K562 (cell line): ENCODE measurements at regions not wholly inside any gene's neighbourhood (a gene's known extent, or its start where the extent isn't known, plus 50 kb on each side); places are given as distances from the start of the nearest gene placed in this dataset.

ENCODE experiments used
- MYNN ChIP-seq, 2 experiments: sonication (generic); formaldehyde crosslinking in 1 of 2; IDR thresholded peaks; 2 replicates each; pipeline versions ENCODE4 v1.5.0 to v1.6.1; 2016 to 2020; ENCODE audit warnings: antibody characterized with exemption in 1 of 2, missing genetic modification reagents in 1 of 2
- RBM15 ChIP-seq: fragments of 200-400 bp; formaldehyde crosslinking; IDR thresholded peaks from 2 replicates; pipeline ENCODE4 v1.6.1; 2018; ENCODE audit warnings: mild to moderate bottlenecking, low read length, moderate library complexity; ENCODE audit not compliant: insufficient read depth
- SNIP1 ChIP-seq: fragments of 450-650 bp; IDR thresholded peaks from 2 replicates; pipeline ENCODE4 v1.7.1; 2017; ENCODE audit warnings: low read depth, mild to moderate bottlenecking
- SP2 ChIP-seq: IDR thresholded peaks from 2 replicates; pipeline ENCODE4 v1.6.1; 2011; ENCODE audit warnings: mild to moderate bottlenecking, low read depth, low read length, moderate library complexity; ENCODE audit not compliant: poor library complexity, severe bottlenecking; ENCODE audit errors: extremely low read depth
- STAT5B ChIP-seq: fragments of 250-450 bp; sonication (Bioruptor Pico); IDR thresholded peaks from 2 replicates; pipeline ENCODE4 v1.8.0; 2021; ENCODE audit warnings: mild to moderate bottlenecking, inconsistent platforms
- TF ChIP-seq, protein P1 (sequence below): fragments of 250-450 bp; sonication (Bioruptor Pico); IDR thresholded peaks from 2 replicates; pipeline ENCODE4 v1.8.0; 2021; ENCODE audit warnings: moderate library complexity, mild to moderate bottlenecking, inconsistent platforms
- TF ChIP-seq, protein P2 (sequence below), 2 experiments: IDR thresholded peaks; 2 replicates each; pipeline ENCODE4 v1.6.1; 2011; ENCODE audit warnings: borderline replicate concordance in 1 of 2, control low read depth in 1 of 2, low read depth in 1 of 2, low read length in 1 of 2, mild to moderate bottlenecking in 1 of 2, mixed read lengths in 1 of 2, moderate library complexity in 1 of 2; ENCODE audit not compliant: insufficient read depth in 1 of 2, insufficient read length in 1 of 2, poor library complexity in 1 of 2, severe bottlenecking in 1 of 2; ENCODE audit errors: extremely low read depth in 1 of 2
- TF ChIP-seq, protein P3 (sequence below): fragments of 250-450 bp; sonication (Bioruptor Pico); IDR thresholded peaks from 2 replicates; pipeline ENCODE4 v1.4.0; 2020; ENCODE audit warnings: borderline replicate concordance
- TF ChIP-seq, protein P4 (sequence below), 2 experiments: fragments of 450-650 bp in 1 of 2; sonication (generic) in 1 of 2; formaldehyde crosslinking in 1 of 2; IDR thresholded peaks; 2 replicates each; pipeline versions ENCODE4 v1.7.1 to v1.9.0; 2016 to 2022; ENCODE audit warnings: inconsistent platforms in 1 of 2, mild to moderate bottlenecking in 1 of 2, missing genetic modification reagents in 1 of 2

DNA sequence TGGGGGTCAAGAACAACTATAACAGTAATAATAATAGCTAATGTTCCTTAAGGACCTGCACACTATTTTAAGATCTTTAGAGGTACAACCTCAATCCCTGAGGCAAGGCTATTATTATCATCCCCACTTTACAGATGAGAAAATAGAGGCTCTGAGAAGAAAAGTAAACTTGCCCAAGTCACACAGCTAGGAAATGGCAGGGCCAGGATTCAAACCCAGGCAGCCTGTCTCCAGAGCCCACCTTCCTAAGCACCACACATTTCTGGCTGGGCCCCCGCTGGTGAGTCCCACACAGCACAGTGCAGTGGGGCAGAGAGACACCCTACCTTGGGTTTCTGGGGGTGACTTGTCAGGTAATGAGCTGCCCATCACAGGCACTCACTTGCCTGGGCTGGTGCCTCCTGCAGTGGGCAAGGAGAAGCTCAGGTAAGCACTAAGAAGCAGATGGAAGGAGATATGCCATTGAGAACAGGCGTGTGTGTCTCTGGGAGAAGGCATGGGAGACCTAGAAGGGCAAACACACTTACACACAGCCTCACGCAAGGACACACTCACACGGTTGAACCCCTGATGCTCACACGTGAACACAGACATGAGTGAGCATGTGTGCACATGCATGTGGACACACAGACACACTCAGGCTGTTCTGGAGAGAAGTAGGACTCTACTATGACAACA, 104.4 kb upstream of the ZMIZ1 start (continued):
- TF ChIP-seq, protein P1, sequence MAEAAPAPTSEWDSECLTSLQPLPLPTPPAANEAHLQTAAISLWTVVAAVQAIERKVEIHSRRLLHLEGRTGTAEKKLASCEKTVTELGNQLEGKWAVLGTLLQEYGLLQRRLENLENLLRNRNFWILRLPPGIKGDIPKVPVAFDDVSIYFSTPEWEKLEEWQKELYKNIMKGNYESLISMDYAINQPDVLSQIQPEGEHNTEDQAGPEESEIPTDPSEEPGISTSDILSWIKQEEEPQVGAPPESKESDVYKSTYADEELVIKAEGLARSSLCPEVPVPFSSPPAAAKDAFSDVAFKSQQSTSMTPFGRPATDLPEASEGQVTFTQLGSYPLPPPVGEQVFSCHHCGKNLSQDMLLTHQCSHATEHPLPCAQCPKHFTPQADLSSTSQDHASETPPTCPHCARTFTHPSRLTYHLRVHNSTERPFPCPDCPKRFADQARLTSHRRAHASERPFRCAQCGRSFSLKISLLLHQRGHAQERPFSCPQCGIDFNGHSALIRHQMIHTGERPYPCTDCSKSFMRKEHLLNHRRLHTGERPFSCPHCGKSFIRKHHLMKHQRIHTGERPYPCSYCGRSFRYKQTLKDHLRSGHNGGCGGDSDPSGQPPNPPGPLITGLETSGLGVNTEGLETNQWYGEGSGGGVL, result no peak
- TF ChIP-seq RBM15 (no peak), MYNN (IDR thresholded peaks at IDR 0.05) (no peak), MYNN (CRISPR knock-in tag; IDR thresholded peaks at IDR 0.05) (no peak), STAT5B (CRISPR knock-in tag) (no peak), SP2 (no peak), SNIP1 (no peak)
- TF ChIP-seq, protein P2, sequence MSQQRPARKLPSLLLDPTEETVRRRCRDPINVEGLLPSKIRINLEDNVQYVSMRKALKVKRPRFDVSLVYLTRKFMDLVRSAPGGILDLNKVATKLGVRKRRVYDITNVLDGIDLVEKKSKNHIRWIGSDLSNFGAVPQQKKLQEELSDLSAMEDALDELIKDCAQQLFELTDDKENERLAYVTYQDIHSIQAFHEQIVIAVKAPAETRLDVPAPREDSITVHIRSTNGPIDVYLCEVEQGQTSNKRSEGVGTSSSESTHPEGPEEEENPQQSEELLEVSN (IDR thresholded peaks at IDR 0.05; ENCODE audit: borderline replicate concordance in 1 of 2, extremely low read depth in 1 of 2, insufficient read depth in 1 of 2, insufficient read length in 1 of 2, low read depth in 1 of 2, low read length in 1 of 2, poor library complexity in 1 of 2, severe bottlenecking in 1 of 2), result no peak
- TF ChIP-seq, protein P3, sequence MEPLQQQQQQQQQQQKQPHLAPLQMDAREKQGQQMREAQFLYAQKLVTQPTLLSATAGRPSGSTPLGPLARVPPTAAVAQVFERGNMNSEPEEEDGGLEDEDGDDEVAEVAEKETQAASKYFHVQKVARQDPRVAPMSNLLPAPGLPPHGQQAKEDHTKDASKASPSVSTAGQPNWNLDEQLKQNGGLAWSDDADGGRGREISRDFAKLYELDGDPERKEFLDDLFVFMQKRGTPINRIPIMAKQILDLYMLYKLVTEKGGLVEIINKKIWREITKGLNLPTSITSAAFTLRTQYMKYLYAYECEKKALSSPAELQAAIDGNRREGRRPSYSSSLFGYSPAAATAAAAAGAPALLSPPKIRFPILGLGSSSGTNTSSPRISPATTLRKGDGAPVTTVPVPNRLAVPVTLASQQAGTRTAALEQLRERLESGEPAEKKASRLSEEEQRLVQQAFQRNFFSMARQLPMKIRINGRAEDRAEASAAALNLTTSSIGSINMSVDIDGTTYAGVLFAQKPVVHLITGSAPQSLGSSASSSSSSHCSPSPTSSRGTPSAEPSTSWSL (CRISPR knock-in tag), result no peak
- TF ChIP-seq, protein P4, sequence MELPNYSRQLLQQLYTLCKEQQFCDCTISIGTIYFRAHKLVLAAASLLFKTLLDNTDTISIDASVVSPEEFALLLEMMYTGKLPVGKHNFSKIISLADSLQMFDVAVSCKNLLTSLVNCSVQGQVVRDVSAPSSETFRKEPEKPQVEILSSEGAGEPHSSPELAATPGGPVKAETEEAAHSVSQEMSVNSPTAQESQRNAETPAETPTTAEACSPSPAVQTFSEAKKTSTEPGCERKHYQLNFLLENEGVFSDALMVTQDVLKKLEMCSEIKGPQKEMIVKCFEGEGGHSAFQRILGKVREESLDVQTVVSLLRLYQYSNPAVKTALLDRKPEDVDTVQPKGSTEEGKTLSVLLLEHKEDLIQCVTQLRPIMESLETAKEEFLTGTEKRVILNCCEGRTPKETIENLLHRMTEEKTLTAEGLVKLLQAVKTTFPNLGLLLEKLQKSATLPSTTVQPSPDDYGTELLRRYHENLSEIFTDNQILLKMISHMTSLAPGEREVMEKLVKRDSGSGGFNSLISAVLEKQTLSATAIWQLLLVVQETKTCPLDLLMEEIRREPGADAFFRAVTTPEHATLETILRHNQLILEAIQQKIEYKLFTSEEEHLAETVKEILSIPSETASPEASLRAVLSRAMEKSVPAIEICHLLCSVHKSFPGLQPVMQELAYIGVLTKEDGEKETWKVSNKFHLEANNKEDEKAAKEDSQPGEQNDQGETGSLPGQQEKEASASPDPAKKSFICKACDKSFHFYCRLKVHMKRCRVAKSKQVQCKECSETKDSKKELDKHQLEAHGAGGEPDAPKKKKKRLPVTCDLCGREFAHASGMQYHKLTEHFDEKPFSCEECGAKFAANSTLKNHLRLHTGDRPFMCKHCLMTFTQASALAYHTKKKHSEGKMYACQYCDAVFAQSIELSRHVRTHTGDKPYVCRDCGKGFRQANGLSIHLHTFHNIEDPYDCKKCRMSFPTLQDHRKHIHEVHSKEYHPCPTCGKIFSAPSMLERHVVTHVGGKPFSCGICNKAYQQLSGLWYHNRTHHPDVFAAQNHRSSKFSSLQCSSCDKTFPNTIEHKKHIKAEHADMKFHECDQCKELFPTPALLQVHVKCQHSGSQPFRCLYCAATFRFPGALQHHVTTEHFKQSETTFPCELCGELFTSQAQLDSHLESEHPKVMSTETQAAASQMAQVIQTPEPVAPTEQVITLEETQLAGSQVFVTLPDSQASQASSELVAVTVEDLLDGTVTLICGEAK (IDR thresholded peaks at IDR 0.05), result no peak
- TF ChIP-seq, protein P4 (CRISPR knock-in tag; IDR thresholded peaks at IDR 0.05), result no peak
